ENCODE measurements at regions not wholly inside any gene's neighbourhood (a gene's known extent, or its start where the extent isn't known, plus 50 kb on each side); places are given as distances from the start of the nearest gene placed in this dataset.

DNA sequence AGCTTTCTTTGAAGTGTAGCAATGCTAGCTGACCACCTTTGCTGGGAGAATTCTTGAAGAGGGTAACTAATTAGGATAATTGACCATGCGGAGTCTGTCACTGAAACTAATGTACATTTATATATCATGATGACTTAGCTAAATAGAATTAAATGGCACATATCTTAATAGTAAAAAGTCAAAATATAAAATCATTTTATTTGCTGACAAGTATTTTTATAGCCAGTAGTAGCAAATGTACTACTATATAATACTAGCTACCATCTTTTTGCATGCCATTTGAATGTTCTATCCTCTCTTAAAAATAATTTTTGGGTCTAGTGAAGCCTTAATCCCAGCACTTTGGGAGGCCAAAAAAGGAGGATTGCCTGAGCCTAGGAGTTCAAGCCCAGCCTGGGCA is 605.8 kb upstream of the COX7C start:
- Mint-ChIP-seq H3K4me1 (no peaks in the 10 kb centered on the region), H3K27ac (no peak overlapping the region), H3K9me3 (peaks cover 4% of the 10 kb centered on the region), H3K4me3 (no peak overlapping the region), H3K27me3 (ENCODE audit: insufficient read depth, low read depth) (peaks cover 3% of the 10 kb centered on the region), H3K36me3 (no peaks in the 10 kb centered on the region)
- no peaks in the 10 kb centered on the region for H3F3A ChIP-seq (ENCODE audit: low read depth)
- H3K27me3 ChIP-seq: no peaks in the 10 kb centered on the region
- H3K4me1 ChIP-seq: no peaks in the 10 kb centered on the region
- no peak for DNase-seq (ENCODE audit: low spot score)
- H3K9me3 ChIP-seq (ENCODE audit: low read depth): peaks cover 7% of the 10 kb centered on the region
- no peak overlapping the region for H2AFZ ChIP-seq (replicated peaks)
- no peaks in the 10 kb centered on the region for H3K79me2 ChIP-seq (ENCODE audit: low read depth)
- H3K4me3 ChIP-seq: no peak overlapping the region
- no peak overlapping the region for H3K9ac ChIP-seq
- H3K4me2 ChIP-seq: no peak overlapping the region
- no peaks in the 10 kb centered on the region for H4K20me1 ChIP-seq (ENCODE audit: low read depth)
- H3K36me3 ChIP-seq: no peaks in the 10 kb centered on the region
- TF ChIP-seq, protein P1, sequence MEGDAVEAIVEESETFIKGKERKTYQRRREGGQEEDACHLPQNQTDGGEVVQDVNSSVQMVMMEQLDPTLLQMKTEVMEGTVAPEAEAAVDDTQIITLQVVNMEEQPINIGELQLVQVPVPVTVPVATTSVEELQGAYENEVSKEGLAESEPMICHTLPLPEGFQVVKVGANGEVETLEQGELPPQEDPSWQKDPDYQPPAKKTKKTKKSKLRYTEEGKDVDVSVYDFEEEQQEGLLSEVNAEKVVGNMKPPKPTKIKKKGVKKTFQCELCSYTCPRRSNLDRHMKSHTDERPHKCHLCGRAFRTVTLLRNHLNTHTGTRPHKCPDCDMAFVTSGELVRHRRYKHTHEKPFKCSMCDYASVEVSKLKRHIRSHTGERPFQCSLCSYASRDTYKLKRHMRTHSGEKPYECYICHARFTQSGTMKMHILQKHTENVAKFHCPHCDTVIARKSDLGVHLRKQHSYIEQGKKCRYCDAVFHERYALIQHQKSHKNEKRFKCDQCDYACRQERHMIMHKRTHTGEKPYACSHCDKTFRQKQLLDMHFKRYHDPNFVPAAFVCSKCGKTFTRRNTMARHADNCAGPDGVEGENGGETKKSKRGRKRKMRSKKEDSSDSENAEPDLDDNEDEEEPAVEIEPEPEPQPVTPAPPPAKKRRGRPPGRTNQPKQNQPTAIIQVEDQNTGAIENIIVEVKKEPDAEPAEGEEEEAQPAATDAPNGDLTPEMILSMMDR (IDR thresholded peaks at IDR 0.05): no peak
- TF ChIP-seq EZH2 (IDR thresholded peaks at IDR 0.05) (no peak), EZH2phosphoT487 (IDR thresholded peaks at IDR 0.05) (no peak)
- H3K27ac ChIP-seq: no peak overlapping the region

DNA sequence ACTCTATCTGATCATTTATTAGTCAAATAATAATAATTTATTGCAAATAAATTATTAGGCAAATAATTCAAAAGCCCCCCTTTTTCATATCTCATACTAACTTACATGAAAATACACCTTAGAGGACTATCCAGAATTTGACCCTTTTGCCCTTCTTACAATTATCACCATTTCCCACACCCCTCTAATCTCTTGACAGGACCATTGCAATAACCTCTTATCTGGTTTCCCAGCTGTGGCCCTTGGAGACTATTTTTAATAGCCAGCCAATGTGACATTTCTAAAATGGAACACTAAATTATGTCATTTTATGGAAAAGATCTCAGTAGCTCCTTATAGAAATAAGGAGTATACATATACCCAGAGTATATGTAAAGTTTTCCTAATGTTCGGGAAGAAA is 588.4 kb upstream of the COX7C start:
- Histone ChIP-seq H3K4me2 (no peak overlapping the region), H3K36me3 (no peaks in the 10 kb centered on the region), H3K9ac (no peak overlapping the region), H3K27me3 (no peaks in the 10 kb centered on the region), H3K27ac (no peak overlapping the region), H4K20me1 (ENCODE audit: low read depth) (no peaks in the 10 kb centered on the region), H3K9me3 (ENCODE audit: low read depth) (no peaks in the 10 kb centered on the region), H3K79me2 (ENCODE audit: low read depth) (no peaks in the 10 kb centered on the region), H2AFZ (replicated peaks) (no peak overlapping the region), H3F3A (ENCODE audit: low read depth) (no peaks in the 10 kb centered on the region), H3K4me1 (no peaks in the 10 kb centered on the region), H3K4me3 (no peak overlapping the region)
- H3K4me3 Mint-ChIP-seq: no peak overlapping the region
- H3K36me3 Mint-ChIP-seq: no peaks in the 10 kb centered on the region
- DNase-seq (ENCODE audit: low spot score): no peak
- H3K4me1 Mint-ChIP-seq: no peaks in the 10 kb centered on the region
- H3K27me3 Mint-ChIP-seq (ENCODE audit: insufficient read depth, low read depth): no peaks in the 10 kb centered on the region
- no peak overlapping the region for H3K27ac Mint-ChIP-seq
- H3K9me3 Mint-ChIP-seq: no peaks in the 10 kb centered on the region
- TF ChIP-seq EZH2phosphoT487 (IDR thresholded peaks at IDR 0.05) (no peak), EZH2 (IDR thresholded peaks at IDR 0.05) (no peak)
- TF ChIP-seq, protein P1 (IDR thresholded peaks at IDR 0.05): no peak

DNA sequence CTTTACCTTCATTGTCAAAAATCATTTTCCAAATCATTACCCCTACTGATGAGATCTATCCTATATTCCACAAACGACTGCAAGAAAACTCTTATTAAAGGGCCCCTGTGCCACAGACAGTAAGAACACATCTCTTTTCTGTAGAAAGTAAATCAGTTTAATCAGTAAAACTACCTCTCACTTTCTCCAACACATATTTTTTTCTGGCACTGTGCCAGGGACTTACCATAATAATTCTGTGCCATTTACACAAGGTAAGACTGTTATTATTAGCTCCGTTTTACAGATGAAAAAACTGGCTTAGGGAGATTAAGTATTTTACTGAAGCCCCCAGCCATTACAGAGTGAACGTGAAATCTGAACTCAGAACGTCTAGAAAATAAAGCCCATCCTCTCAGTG is 587.0 kb upstream of the COX7C start:
- no peak for DNase-seq (ENCODE audit: low spot score)
- Mint-ChIP-seq H3K27me3 (ENCODE audit: insufficient read depth, low read depth) (no peaks in the 10 kb centered on the region), H3K27ac (no peak overlapping the region), H3K4me3 (no peak overlapping the region), H3K9me3 (no peaks in the 10 kb centered on the region), H3K36me3 (no peaks in the 10 kb centered on the region), H3K4me1 (no peaks in the 10 kb centered on the region)
- H3K27me3 ChIP-seq: no peaks in the 10 kb centered on the region
- H3K9me3 ChIP-seq (ENCODE audit: low read depth): no peaks in the 10 kb centered on the region
- H3K4me2 ChIP-seq: no peak overlapping the region
- H3K4me1 ChIP-seq: no peaks in the 10 kb centered on the region
- no peaks in the 10 kb centered on the region for H4K20me1 ChIP-seq (ENCODE audit: low read depth)
- H3K36me3 ChIP-seq: no peaks in the 10 kb centered on the region
- no peak overlapping the region for H2AFZ ChIP-seq (replicated peaks)
- H3K79me2 ChIP-seq (ENCODE audit: low read depth): no peaks in the 10 kb centered on the region
- no peak overlapping the region for H3K4me3 ChIP-seq
- H3K9ac ChIP-seq: no peak overlapping the region
- no peaks in the 10 kb centered on the region for H3F3A ChIP-seq (ENCODE audit: low read depth)
- TF ChIP-seq, protein P1 (IDR thresholded peaks at IDR 0.05): no peak
- TF ChIP-seq EZH2phosphoT487 (IDR thresholded peaks at IDR 0.05) (no peak), EZH2 (IDR thresholded peaks at IDR 0.05) (no peak)
- H3K27ac ChIP-seq: no peak overlapping the region

DNA sequence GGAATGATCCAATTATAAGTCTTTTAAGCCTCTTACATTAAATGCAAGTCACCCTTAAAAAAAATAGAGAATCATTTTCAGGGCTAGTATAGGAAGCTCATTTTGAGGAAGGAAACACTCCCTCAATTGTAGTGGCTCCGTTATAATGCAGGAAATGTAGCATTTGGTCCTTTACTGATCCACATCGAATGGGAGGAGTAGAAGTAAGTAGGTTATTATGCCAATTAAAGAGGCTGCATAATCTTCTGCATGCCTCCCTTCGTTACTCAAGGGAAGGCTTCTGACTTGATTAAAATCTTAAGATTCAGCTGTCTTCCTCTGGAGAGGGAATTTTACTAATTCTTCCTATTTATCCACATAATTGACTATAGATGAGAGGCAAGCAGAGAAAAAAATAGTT is 579.2 kb upstream of the COX7C start:
- H4K20me1 ChIP-seq (ENCODE audit: low read depth): no peaks in the 10 kb centered on the region
- no peak overlapping the region for H3K27ac ChIP-seq
- H3K27me3 ChIP-seq: no peaks in the 10 kb centered on the region
- H3K36me3 ChIP-seq: no peaks in the 10 kb centered on the region
- no peaks in the 10 kb centered on the region for H3K27me3 Mint-ChIP-seq (ENCODE audit: insufficient read depth, low read depth)
- H3K4me3 Mint-ChIP-seq: no peak overlapping the region
- H3K36me3 Mint-ChIP-seq: no peaks in the 10 kb centered on the region
- no peaks in the 10 kb centered on the region for H3K79me2 ChIP-seq (ENCODE audit: low read depth)
- H3K9ac ChIP-seq: no peak overlapping the region
- TF ChIP-seq, protein P1 (IDR thresholded peaks at IDR 0.05): no peak
- TF ChIP-seq EZH2phosphoT487 (IDR thresholded peaks at IDR 0.05) (no peak), EZH2 (IDR thresholded peaks at IDR 0.05) (no peak)
- no peaks in the 10 kb centered on the region for H3K9me3 Mint-ChIP-seq
- H3K4me2 ChIP-seq: no peak overlapping the region
- H3K4me1 ChIP-seq: no peaks in the 10 kb centered on the region
- H3K9me3 ChIP-seq (ENCODE audit: low read depth): no peaks in the 10 kb centered on the region
- no peaks in the 10 kb centered on the region for H3F3A ChIP-seq (ENCODE audit: low read depth)
- no peak overlapping the region for H3K4me3 ChIP-seq
- DNase-seq (ENCODE audit: low spot score): no peak
- no peaks in the 10 kb centered on the region for H3K4me1 Mint-ChIP-seq
- no peak overlapping the region for H3K27ac Mint-ChIP-seq
- no peak overlapping the region for H2AFZ ChIP-seq (replicated peaks)

Measured in neural progenitor cell (in vitro differentiated cells).